NCI-H1694 (cell line): ENCODE measurements at regions not wholly inside any gene's neighbourhood (a gene's known extent, or its start where the extent isn't known, plus 50 kb on each side); places are given as distances from the start of the nearest gene placed in this dataset.
"Not testable (repeated sequence)": the region's sequence is repeated elsewhere in the genome, so short reads cannot be mapped to it uniquely, and the experiment has no call there.

Experiments used
- DNase-seq: peaks from one replicate; lab custom pipeline; 2025; lab: John Stamatoyannopoulos, UW

DNA sequence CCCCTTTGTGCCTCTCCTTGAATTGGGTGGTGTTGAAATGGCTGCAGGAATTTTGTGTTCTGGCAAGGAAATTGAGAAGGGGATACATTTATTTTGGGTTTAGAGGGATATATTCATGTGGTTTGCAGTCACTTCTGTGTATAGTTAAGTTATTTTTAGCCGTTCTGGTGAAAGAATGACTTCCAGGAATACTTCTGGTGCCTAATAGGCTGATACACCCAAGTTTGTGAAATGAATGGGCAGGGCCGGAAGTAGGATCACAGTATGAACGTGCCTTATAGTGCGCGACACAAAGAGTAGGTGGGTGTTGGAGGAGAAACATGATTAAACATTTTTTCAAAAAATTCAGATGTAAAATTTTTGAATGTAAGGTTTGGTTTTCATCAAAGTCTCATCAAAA, 168.6 kb upstream of the ATP5MC3 start:
- DNase-seq = no peak

DNA sequence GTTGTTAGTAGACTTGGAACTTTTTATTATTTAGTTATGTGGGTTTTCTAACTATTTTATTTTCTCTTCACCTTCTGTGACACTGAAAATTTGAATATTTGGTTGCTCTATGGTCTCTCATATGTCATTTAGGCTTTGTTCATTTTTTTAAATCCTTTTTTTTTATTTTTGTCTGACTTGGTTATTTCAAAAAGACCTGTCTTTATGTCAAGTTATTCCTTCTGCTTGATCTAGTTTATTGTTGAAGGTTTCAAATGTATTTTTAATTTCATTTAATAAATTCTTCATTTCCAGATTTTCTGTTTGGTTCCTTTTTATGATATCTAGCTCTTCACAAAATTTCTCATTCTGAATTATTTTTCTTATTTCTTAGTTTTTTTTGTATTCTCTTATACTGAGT, 160.6 kb upstream of the ATP5MC3 start:
- DNase-seq = no peak

DNA sequence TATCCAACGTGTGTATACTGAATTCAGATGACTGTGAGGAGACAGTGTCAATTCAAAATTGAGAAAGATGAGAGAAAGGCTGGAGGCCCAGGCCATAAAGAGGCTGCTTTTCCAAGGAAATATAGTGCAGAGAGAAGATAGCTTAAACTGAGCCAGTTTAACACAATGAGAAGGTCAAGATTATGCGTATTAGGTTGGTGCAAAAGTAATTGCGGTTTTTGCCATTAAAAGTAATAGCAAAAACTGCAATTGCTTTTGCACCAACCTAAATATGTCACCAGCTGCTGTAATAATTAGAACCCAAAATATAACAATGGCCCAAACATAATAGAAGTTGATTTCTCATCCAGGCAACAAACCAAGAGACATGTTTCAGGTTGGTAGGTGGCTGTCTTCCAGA, 148.7 kb upstream of the ATP5MC3 start:
- DNase-seq = no peak

- DNase-seq = no peak
Observed at GRCh38 chr2:175326801-175327200, 145.3 kb upstream of the ATP5MC3 start.

- DNase-seq = not testable (repeated sequence)
Observed at GRCh38 chr2:175326164-175326563, 144.7 kb upstream of the ATP5MC3 start.

DNA sequence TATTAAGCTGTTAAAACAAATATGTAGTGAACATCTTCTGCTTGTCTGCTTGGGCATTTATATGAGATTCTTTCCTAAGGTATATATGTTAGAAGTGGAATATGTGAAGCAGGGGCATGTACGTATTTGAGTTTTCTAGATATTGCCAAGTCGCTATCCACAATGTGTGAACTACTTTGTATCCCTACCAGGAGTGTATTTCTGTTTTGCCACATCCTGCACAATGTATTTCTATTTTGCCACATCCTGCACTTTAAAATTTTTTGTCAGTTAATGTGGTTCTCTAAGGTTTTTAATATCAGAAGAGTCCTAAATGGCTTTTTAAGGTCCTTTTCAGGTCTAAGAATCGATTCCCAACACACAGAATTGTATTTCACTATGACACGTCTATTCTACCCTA, 141.7 kb upstream of the ATP5MC3 start:
- DNase-seq = no peak

DNA sequence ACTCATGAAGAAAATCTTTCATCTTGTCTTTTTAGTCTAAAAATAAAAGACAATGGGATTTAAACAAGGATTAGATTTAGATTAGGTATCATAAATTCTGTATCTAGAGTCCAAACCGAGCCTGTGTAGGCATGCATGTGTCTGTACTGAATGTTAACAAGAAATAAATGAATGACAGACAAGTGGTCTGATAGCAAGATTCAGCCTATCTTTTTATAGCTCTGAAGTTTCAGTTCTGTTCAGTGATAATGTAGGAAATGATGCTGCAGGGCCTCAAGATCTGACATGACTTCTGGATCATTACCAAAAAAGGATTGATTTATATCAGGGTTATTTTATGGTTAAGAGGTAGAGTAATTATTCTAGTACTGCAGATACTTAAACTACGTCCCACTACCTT, 137.0 kb upstream of the ATP5MC3 start:
- DNase-seq = no peak

DNA sequence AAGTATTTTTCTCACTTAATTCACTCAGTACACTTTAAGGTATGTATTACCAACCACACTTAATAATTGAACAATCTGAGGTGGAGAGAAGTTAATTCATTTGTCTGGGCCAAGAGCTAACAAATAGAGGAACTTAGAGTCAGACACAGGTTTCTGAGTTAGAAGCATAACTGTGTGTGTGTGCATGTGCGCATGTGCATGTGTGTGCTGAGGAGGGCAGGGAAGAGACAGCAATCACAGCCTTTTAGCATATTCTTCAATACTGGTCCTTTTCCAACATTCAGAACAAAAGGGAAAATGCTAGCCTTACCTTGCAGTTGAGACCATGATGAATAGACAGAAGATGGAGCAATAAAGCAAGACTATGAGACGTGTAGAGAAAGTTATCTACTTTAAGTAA, 136.2 kb upstream of the ATP5MC3 start:
- DNase-seq = no peak

GRCh38 chr2:175312137-175312536, 130.6 kb upstream of the ATP5MC3 start:
- no peak for DNase-seq

- DNase-seq = no peak
Observed at GRCh38 chr2:175310813-175311504, 129.4 kb upstream of the ATP5MC3 start.

DNA sequence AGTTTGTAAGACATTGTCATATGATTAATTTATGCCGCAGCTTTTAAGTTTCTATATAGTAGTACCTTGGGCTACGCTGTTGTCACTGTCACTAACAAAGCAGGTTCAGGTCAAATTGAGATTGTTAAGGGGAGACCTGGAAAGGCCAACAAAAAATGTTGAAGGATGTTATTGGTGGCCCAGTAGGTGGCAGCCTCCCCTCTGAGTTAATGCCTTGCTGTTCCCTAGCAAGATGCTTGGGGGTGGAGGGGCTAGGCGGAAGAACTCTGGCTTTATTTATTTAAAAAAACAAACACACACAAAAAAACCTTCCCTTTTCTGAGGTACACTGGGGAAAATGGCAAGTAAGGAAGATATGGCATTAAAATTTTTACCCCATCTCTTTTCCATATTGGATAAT, 128.3 kb upstream of the ATP5MC3 start:
- peak; percentile 38 for DNase-seq

DNA sequence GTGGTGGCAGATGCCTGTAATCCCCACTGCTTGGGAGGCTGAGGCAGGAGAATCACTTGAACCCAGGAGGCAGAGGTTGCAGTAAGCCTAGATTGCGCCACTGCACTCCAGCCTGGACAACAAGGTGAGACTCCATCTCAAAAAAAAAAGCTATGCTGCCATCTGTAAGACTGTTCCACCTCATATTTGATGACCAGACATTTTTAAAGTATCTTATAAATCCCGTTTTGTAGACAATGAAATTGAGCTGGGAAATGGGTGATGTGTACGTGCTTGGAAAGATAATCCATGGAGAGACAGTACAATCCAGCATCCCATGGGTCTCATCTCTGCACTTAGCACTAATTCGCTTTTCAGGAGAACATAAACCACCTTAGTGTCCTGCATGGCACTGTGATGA, 126.5 kb upstream of the ATP5MC3 start:
- DNase-seq = no peak

- DNase-seq = no peak
Observed at GRCh38 chr2:175304541-175304940, 123.0 kb upstream of the ATP5MC3 start.

DNA sequence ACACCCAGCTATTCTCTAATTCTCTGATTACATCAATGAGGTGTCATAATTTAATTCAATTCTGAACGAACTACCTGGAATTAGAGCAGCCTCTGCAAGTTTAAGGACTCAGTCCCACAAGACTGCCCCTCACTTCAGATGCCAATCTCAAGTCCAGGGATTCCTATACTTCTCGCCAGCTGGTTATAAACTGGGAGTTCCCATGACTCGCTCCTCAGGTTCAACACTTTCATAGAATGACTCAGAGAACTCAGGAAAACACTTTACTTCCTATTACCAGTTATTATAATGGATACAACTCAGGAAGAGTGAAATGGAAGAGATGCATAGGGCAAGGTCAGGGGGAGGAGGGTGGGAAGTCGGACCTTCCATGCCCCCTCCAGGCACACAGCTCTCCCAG, 112.3 kb upstream of the ATP5MC3 start:
- no peak for DNase-seq

- no peak for DNase-seq
Observed at GRCh38 chr2:175293195-175293594, 111.7 kb upstream of the ATP5MC3 start.

DNA sequence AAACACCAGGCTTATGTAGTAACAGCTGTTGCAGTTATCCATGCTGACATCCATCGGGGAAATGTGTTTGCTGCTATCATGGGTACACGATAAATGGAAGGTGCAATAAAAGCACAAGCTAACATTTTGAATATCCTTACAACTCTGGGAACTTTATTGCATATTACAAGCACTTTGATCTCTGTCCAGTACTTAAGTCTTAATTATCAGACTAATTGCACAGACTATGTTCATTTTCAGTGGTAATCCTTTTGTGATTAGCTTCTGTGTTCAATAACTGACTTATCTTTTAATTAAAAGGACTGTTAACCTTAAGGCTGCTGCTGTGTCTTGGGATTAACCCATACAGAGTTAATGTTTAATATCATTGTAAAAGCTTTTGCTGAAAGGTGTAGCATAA, 101.4 kb upstream of the ATP5MC3 start:
- peak; percentile 50 for DNase-seq

GRCh38 chr2:175282300-175282699, 100.8 kb upstream of the ATP5MC3 start:
- peak; percentile 74 for DNase-seq

DNA sequence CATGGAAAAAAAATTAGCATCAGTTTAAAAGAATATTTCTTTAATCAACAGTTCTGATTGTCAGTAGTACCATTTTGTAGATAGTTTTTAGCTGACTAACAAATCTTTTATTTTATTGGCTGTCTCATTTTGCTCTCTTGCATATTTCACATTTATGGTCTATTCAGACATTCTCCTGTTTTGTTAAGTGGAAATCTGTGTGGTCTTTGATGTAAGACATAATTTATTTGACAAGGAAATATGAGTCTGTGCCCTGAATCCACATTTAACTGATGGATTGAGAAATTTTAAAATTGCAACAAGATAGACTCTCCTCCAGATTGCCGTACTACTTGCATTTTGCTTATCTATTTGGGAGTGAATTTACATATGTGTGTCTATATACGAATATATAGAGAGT, 96.3 kb upstream of the ATP5MC3 start:
- no peak for DNase-seq

DNA sequence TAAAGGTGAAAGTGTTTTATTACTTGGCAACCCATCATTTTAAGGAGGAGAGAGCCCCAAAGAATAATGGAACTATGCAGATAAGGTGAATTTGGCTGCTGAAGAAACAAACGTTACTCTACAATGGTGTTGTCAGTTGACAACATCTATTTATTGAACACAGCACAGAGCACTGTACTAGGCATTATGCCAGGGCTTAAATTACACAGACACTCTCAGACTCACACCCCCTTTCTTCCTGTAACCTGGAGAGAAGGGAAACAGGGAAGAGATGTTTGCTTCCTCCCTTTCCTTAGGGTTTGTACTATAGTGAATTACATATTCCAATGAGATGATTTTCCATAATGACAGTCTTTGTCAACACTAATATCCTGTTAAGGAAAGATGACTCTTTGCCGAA, 94.0 kb upstream of the ATP5MC3 start:
- no peak for DNase-seq

GRCh38 chr2:175259164-175259563, 77.7 kb upstream of the ATP5MC3 start:
- no peak for DNase-seq

- no peak for DNase-seq
Observed at GRCh38 chr2:175256806-175257585, 75.5 kb upstream of the ATP5MC3 start.

DNA sequence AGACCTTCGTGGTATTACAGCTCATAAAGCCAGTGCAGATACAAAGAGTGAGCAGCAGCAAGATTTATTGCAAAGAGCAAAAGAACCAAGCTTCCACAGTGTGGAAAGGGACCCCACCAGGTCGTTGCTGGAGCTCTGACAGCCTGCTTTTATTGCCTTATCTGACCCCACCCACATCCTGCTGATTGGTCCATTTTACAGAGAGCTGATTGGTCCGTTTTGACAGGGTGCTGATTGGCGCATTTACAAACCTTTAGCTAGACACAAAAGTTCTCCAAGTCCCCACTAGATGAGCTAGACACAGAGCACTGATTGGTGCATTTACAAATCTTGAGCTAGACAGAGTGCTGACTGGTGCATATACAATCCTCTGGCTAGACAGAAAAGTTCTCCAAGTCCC, 74.9 kb upstream of the ATP5MC3 start:
- not testable (repeated sequence) for DNase-seq

DNA sequence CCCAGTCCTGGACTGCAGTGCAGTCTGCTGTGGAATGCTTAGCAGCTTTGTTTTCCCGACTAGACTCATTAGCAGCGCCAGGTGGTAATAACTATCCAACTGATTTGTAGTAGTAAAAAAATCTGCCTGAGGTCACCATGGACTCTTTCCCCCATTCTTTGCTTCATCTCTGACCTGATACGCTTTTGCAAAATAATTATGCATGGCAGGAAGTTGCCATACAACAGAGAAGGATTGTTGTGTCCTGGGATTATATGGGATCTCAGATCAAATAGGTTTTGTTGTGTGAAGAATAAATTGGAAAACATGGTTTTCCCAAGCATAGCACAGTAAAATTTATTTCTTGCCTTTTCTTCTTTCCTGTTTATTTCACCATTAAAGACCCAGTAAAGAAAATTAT, 72.4 kb upstream of the ATP5MC3 start:
- no peak for DNase-seq
